ENCODE measurements at regions not wholly inside any gene's neighbourhood (a gene's known extent, or its start where the extent isn't known, plus 50 kb on each side); places are given as distances from the start of the nearest gene placed in this dataset.

DNA sequence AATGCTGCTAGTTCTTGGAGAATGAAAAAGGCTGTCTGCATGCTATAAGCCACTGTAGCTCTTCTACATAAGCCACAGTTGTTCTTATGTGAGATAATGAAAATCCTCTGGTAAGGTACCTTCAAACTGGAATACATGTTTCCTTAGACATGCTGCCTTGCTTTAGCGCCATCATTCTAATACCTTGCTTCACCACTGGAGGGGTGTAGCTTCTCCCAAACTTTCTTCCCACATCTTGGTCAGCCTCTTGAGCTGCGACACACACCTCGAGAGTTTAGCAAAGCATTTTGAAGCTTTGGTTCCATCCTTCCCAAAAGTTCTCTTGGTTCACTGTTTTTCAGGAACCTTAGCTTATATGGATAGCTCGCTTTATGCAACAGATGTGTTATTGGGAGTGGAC, 69.5 kb downstream of the NKX2-1 start:
- TF ChIP-seq, protein P1, sequence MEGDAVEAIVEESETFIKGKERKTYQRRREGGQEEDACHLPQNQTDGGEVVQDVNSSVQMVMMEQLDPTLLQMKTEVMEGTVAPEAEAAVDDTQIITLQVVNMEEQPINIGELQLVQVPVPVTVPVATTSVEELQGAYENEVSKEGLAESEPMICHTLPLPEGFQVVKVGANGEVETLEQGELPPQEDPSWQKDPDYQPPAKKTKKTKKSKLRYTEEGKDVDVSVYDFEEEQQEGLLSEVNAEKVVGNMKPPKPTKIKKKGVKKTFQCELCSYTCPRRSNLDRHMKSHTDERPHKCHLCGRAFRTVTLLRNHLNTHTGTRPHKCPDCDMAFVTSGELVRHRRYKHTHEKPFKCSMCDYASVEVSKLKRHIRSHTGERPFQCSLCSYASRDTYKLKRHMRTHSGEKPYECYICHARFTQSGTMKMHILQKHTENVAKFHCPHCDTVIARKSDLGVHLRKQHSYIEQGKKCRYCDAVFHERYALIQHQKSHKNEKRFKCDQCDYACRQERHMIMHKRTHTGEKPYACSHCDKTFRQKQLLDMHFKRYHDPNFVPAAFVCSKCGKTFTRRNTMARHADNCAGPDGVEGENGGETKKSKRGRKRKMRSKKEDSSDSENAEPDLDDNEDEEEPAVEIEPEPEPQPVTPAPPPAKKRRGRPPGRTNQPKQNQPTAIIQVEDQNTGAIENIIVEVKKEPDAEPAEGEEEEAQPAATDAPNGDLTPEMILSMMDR (IDR thresholded peaks at IDR 0.05; ENCODE audit: insufficient read depth, low read length, missing control alignments), result no peak
- DNase-seq (ENCODE audit: low read depth, low spot score), result no peak
- CTCF ChIA-PET, result no interaction called here
- POLR2A ChIA-PET, result no interaction called here
- no peak overlapping the region for H3K4me3 ChIP-seq (ENCODE audit: low read depth, low read length)

DNA sequence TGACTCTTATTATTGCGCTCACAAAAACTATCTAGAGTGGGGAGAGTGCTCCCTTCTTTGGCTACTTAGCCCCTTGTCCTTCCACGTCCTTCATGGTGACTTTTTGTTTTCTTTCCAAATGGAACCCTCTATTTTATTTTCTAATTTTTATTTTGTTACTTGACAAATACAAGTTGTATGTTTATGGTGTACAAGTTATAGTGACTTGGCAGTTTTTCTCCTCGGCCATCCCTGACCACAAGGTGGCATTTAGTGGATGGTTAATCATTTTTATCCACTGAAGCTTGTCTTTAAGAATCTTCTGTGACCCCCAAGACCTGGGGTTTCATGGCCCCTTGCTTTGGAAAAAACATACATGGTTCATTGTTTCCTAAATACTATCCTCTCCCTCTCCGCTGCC, 70.1 kb downstream of the NKX2-1 start:
- no peak overlapping the region for H3K4me3 ChIP-seq (ENCODE audit: low read depth, low read length)
- DNase-seq (ENCODE audit: low read depth, low spot score), result no peak
- ChIA-PET CTCF (no interaction called here), POLR2A (no interaction called here)
- TF ChIP-seq, protein P1 (IDR thresholded peaks at IDR 0.05; ENCODE audit: insufficient read depth, low read length, missing control alignments), result no peak

DNA sequence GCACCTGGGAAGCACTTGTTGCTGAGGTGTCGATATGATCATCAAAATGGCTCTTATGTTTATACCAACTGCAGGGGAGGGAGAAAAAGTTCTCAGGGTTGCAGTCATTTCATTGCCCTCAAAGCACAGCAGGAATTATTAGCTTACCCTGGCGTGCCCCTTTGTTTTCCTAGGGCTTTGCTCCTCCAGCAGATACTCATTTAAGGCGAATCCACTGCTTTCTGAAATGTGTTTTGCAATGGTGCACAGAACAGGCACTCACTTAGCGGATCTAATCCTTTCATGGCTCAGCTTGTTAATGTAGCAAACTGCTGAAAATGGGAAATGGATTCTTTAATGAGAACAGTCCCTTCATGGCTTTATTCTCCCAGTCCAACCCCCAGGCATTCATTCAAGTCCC, 76.7 kb downstream of the NKX2-1 start:
- ChIA-PET POLR2A (no interaction called here), CTCF (no interaction called here)
- H3K4me3 ChIP-seq (ENCODE audit: low read depth, low read length), result no peak overlapping the region
- TF ChIP-seq, protein P1 (IDR thresholded peaks at IDR 0.05; ENCODE audit: insufficient read depth, low read length, missing control alignments), result no peak
- no peak for DNase-seq (ENCODE audit: low read depth, low spot score)

DNA sequence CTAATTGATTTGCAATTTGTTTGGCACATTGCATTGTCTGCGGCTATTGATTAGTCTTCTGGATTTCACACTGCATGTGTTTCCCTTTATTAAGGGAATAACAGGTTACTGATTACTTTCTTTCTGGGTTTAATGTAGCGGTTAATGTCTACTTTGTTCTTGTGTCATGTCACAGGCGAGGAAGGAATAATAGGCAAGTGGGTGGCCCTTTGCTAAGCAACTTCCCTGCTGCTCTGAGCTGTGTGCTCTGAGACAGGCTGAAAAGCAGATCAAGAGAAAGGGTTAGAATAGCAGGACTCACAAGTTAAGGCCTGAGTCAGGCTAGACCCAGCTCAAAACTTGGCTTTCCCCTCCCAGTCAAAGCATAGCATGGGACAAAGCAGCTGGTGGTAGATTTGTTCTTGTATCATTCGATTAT, 77.2 kb downstream of the NKX2-1 start:
- ChIA-PET CTCF (no interaction called here), POLR2A (no interaction called here)
- DNase-seq (ENCODE audit: low read depth, low spot score), result no peak
- H3K4me3 ChIP-seq (ENCODE audit: low read depth, low read length), result no peak overlapping the region
- TF ChIP-seq, protein P1 (IDR thresholded peaks at IDR 0.05; ENCODE audit: insufficient read depth, low read length, missing control alignments), result no peak

DNA sequence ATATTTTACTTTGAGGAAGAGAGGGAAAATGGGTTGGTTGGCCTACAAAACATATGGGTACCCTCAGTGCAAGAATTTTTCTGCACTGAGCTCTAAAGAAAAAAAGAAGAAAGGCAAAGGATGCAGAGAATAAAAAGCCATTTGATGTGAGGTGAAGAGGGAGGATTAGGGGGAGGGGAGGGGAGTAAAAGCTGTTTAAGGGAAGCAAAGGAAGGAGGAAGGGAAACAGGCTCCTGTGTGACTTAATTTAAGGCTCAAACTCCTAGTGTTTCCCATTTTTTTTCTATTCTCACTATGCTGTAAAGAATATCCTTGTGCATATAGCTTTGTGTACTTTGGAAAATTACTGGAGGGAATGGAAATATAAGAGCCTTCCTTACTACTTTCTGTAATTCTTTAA, 78.7 kb downstream of the NKX2-1 start:
- ChIA-PET POLR2A (no interaction called here), CTCF (no interaction called here)
- DNase-seq (ENCODE audit: low read depth, low spot score), result no peak
- no peak overlapping the region for H3K4me3 ChIP-seq (ENCODE audit: low read depth, low read length)
- TF ChIP-seq, protein P1 (IDR thresholded peaks at IDR 0.05; ENCODE audit: insufficient read depth, low read length, missing control alignments), result no peak

DNA sequence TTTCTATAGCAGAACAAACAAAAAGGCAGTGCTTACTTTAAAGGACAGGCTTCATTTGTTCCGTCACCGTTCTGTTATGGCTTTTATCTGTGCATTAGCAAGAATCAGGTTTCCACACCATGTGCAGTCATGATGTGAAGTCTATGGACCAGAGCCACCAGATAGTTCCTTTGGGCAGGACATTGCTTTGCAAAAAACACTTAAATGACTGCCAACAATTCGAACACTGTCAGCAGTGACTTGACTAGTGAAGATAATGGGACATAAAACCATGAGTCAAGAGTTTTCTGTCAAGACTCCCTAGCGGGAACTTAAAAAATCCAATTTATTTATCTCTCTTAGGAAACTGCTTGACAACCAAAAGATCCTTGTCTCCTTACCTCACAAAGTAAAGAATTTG, 80.3 kb downstream of the NKX2-1 start:
- CTCF ChIA-PET, result no interaction called here
- no peak overlapping the region for H3K4me3 ChIP-seq (ENCODE audit: low read depth, low read length)
- POLR2A ChIA-PET, result no interaction called here
- TF ChIP-seq, protein P1 (IDR thresholded peaks at IDR 0.05; ENCODE audit: insufficient read depth, low read length, missing control alignments), result no peak
- no peak for DNase-seq (ENCODE audit: low read depth, low spot score)
